Uterus (tissue), 3 donors: ENCODE measurements at regions not wholly inside any gene's neighbourhood (a gene's known extent, or its start where the extent isn't known, plus 50 kb on each side); places are given as distances from the start of the nearest gene placed in this dataset.

Experiments
- DNase-seq, 2 donors: peaks; one replicate each; pipeline ENCODE4 v3.0.0-alpha.2; 2019 to 2020
- H3K27ac ChIP-seq, 2 donors: fragments of 200-600 bp; sonication (generic); 1 replicate in 1 of 2; 2 replicates in 1 of 2; pipeline ENCODE4 v1.5.1; 2016 to 2018
- H3K27me3 ChIP-seq, 2 donors: fragments of 200-600 bp; sonication (generic); one replicate each; pipeline ENCODE4 v1.5.1; 2018 to 2019; ENCODE audit warnings: control low read depth in 1 of 2
- H3K36me3 ChIP-seq, 2 donors: fragments of 200-600 bp; sonication (generic); one replicate each; pipeline ENCODE4 v1.5.1; 2019; ENCODE audit warnings: control low read depth in 1 of 2
- H3K4me1 ChIP-seq, 2 donors: fragments of 200-600 bp; sonication (generic); one replicate each; pipeline ENCODE4 v1.5.1; 2018 to 2019; ENCODE audit warnings: control low read depth in 1 of 2
- H3K4me3 ChIP-seq, 2 donors: fragments of 200-600 bp; sonication (generic); 1 replicate in 1 of 2; 2 replicates in 1 of 2; pipeline ENCODE4 v1.5.1; 2018 to 2019; ENCODE audit warnings: mild to moderate bottlenecking in 1 of 2
- H3K9me3 ChIP-seq, 2 donors: fragments of 200-600 bp; sonication (generic); one replicate each; pipeline ENCODE4 v1.5.1; 2019; ENCODE audit warnings: control low read depth in 1 of 2
- CTCF ChIP-seq, 4 experiments: fragments of 200-600 bp in 2 of 4; fragments of 450-650 bp in 2 of 4; sonication (generic) in 2 of 4; IDR thresholded peaks; one replicate each; pipeline ENCODE4 v1.5.1; 2016 to 2019; ENCODE audit warnings: antibody characterized with exemption in 4 of 4, mild to moderate bottlenecking in 2 of 4, moderate library complexity in 1 of 4
- POLR2A ChIP-seq, 2 donors: fragments of 450-650 bp; IDR thresholded peaks; one replicate each; pipeline ENCODE4 v1.6.1; 2016; ENCODE audit warnings: antibody characterized with exemption in 2 of 2, mild to moderate bottlenecking in 1 of 2, moderate library complexity in 1 of 2
- intact Hi-C: fragments of 100-400 bp; cut with DNase I; formaldehyde crosslinking; loops from one replicate; pipeline ENCODE4 v1.15.1; 2023; ENCODE audit warnings: low total_unique reads
- donor health status: DM: yes; HTN: yes; CAD: no.

GRCh38 chr18:39834636-39835035 is 2120.4 kb upstream of the PIK3C3 start:
- TF ChIP-seq CTCF (IDR thresholded peaks at IDR 0.05), result no peak
- no peak for TF ChIP-seq POLR2A (IDR thresholded peaks at IDR 0.05)
- intact Hi-C loops, result no loop called here

GRCh38 chr18:39825485-39826150 is 2129.4 kb upstream of the PIK3C3 start:
- intact Hi-C loops, result no loop called here
- Histone ChIP-seq H3K4me1 (no peaks in the 10 kb centered on the region), H3K27ac (no peak overlapping the region), H3K9me3 (no peaks in the 10 kb centered on the region), H3K4me3 (no peak overlapping the region), H3K27me3 (no peaks in the 10 kb centered on the region), H3K36me3 (no peaks in the 10 kb centered on the region)
- no peak for DNase-seq
- TF ChIP-seq CTCF (IDR thresholded peaks at IDR 0.05), result no peak
- no peak for TF ChIP-seq POLR2A (IDR thresholded peaks at IDR 0.05)

More at GRCh38 chr18:39834636-39835035, 2120.4 kb upstream of the PIK3C3 start:
- H3K27me3 ChIP-seq, result no peaks in the 10 kb centered on the region
- no peaks in the 10 kb centered on the region for H3K4me1 ChIP-seq
- no peaks in the 10 kb centered on the region for H3K9me3 ChIP-seq
- H3K27ac ChIP-seq, result no peak overlapping the region
- H3K4me3 ChIP-seq, result no peak overlapping the region
- DNase-seq, result no peak
- H3K36me3 ChIP-seq, result no peaks in the 10 kb centered on the region

- no peak for DNase-seq
- Histone ChIP-seq H3K4me1 (no peaks in the 10 kb centered on the region), H3K9me3 (peaks cover 0 to 2% of the 10 kb centered on the region in 2 donors), H3K27me3 (no peaks in the 10 kb centered on the region), H3K27ac (no peak overlapping the region), H3K4me3 (no peak overlapping the region), H3K36me3 (no peaks in the 10 kb centered on the region)
- intact Hi-C loops, result no loop called here
- no peak for TF ChIP-seq CTCF (IDR thresholded peaks at IDR 0.05)
- no peak for TF ChIP-seq POLR2A (IDR thresholded peaks at IDR 0.05)
Measured at GRCh38 chr18:39806525-39806924, 2148.5 kb upstream of the PIK3C3 start.

- peaks cover 0 to 2% of the 10 kb centered on the region in 2 donors for H3K9me3 ChIP-seq
- no peak for DNase-seq
- H3K27me3 ChIP-seq, result no peaks in the 10 kb centered on the region
- H3K27ac ChIP-seq, result no peak overlapping the region
- no peak overlapping the region for H3K4me3 ChIP-seq
- TF ChIP-seq POLR2A (IDR thresholded peaks at IDR 0.05) (no peak), CTCF (IDR thresholded peaks at IDR 0.05) (no peak)
- no peaks in the 10 kb centered on the region for H3K36me3 ChIP-seq
- intact Hi-C loops, result no loop called here
- no peaks in the 10 kb centered on the region for H3K4me1 ChIP-seq
Measured at GRCh38 chr18:39805218-39805617, 2149.8 kb upstream of the PIK3C3 start.

- no peak for DNase-seq
- Histone ChIP-seq H3K27me3 (no peaks in the 10 kb centered on the region), H3K27ac (no peak overlapping the region), H3K9me3 (peaks cover 0 to 2% of the 10 kb centered on the region in 2 donors), H3K4me3 (no peak overlapping the region), H3K36me3 (no peaks in the 10 kb centered on the region), H3K4me1 (no peaks in the 10 kb centered on the region)
- TF ChIP-seq POLR2A (IDR thresholded peaks at IDR 0.05) (no peak), CTCF (IDR thresholded peaks at IDR 0.05) (no peak)
- intact Hi-C loops, result no loop called here
Measured at GRCh38 chr18:39802648-39803229, 2152.3 kb upstream of the PIK3C3 start.
